ENCODE measurements at regions not wholly inside any gene's neighbourhood (a gene's known extent, or its start where the extent isn't known, plus 50 kb on each side); places are given as distances from the start of the nearest gene placed in this dataset.

DNA sequence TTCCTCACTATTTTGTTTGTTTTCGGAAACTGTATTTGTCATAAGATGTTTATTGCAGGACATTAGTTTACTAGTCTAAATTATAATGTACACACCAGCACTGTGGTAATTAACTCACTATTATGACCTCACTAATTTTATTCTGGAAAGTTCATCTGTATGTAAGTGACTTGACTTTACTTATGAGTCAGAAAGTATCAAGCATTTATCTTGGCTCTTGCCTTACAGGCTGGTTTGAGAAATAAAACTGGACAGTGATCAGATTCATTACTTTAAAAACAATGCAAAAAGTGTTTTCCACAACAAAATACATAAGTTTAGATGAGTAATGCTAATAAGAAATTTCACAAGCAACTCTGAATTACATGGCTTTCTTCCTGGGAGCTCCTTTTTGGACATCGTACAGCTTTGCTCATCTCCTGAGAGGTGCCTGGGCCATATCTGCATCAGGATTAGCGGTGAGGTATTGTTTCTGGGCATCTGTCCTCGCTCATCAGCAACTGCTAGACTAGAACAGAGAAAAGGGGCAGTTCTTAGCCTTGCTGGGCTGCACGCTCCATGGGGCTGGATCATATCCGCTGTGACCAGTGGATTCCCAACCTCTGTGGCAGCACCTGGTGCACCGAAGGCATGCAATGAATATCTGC, 179.8 kb downstream of the SOD2 start:
- H3K27me3 ChIP-seq = peaks cover 4% of the 10 kb centered on the region
- H3K27ac ChIP-seq = no peak overlapping the region
- ATAC-seq (no peak), DNase-seq (no peak)
- TF ChIP-seq, protein P1, sequence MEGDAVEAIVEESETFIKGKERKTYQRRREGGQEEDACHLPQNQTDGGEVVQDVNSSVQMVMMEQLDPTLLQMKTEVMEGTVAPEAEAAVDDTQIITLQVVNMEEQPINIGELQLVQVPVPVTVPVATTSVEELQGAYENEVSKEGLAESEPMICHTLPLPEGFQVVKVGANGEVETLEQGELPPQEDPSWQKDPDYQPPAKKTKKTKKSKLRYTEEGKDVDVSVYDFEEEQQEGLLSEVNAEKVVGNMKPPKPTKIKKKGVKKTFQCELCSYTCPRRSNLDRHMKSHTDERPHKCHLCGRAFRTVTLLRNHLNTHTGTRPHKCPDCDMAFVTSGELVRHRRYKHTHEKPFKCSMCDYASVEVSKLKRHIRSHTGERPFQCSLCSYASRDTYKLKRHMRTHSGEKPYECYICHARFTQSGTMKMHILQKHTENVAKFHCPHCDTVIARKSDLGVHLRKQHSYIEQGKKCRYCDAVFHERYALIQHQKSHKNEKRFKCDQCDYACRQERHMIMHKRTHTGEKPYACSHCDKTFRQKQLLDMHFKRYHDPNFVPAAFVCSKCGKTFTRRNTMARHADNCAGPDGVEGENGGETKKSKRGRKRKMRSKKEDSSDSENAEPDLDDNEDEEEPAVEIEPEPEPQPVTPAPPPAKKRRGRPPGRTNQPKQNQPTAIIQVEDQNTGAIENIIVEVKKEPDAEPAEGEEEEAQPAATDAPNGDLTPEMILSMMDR (IDR thresholded peaks at IDR 0.05) = no peak
- no peaks in the 10 kb centered on the region for H3K36me3 ChIP-seq
- intact Hi-C loops (cut with DNase I) = no loop called here
- no peak overlapping the region for H3K4me3 ChIP-seq
- peaks cover 9% of the 10 kb centered on the region for H3K9me3 ChIP-seq
- H3K4me1 ChIP-seq = no peaks in the 10 kb centered on the region

GRCh38 chr6:159512571-159512970, 180.5 kb downstream of the SOD2 start:
- no peak overlapping the region for H3K4me3 ChIP-seq
- DNase-seq = no peak
- TF ChIP-seq, protein P1 (IDR thresholded peaks at IDR 0.05) = no peak
- H3K4me1 ChIP-seq = no peaks in the 10 kb centered on the region
- peaks cover 4% of the 10 kb centered on the region for H3K27me3 ChIP-seq
- peaks cover 9% of the 10 kb centered on the region for H3K9me3 ChIP-seq
- ATAC-seq = peak; percentile 73
- no peak overlapping the region for H3K27ac ChIP-seq
- intact Hi-C loops (cut with DNase I) = no loop called here
- no peaks in the 10 kb centered on the region for H3K36me3 ChIP-seq

GRCh38 chr6:159512104-159512503, 180.9 kb downstream of the SOD2 start:
- TF ChIP-seq, protein P1 (IDR thresholded peaks at IDR 0.05) = no peak
- intact Hi-C loops (cut with DNase I) = no loop called here
- Histone ChIP-seq H3K4me3 (no peak overlapping the region), H3K4me1 (no peaks in the 10 kb centered on the region), H3K27me3 (peaks cover 4% of the 10 kb centered on the region), H3K9me3 (peaks cover 9% of the 10 kb centered on the region), H3K27ac (no peak overlapping the region), H3K36me3 (no peaks in the 10 kb centered on the region)
- ATAC-seq (no peak), DNase-seq (no peak)

DNA sequence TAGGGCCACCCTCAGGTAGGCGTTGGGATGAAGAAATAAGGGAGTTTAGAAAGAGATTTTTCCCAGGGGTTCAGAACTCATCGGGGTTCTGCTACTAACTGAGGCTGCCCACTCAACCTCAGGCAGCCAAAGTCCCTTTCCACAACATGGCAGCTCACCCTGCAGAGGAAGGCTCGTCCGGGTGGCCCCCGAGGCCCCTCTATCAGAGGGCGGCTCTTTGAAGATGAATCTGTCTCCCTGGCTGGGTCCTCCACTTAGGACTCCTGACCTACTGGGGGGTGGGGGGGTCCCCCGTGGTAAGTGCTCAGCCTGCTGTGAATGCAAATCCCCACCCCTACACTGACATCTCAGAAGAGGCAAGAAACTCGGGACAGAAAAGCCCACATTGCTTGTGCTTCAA, 182.9 kb downstream of the SOD2 start:
- TF ChIP-seq, protein P1 (IDR thresholded peaks at IDR 0.05) = no peak
- intact Hi-C loops (cut with DNase I) = no loop called here
- Histone ChIP-seq H3K4me1 (no peaks in the 10 kb centered on the region), H3K9me3 (no peaks in the 10 kb centered on the region), H3K27ac (no peak overlapping the region), H3K36me3 (no peaks in the 10 kb centered on the region), H3K4me3 (no peak overlapping the region), H3K27me3 (peaks cover 4% of the 10 kb centered on the region)
- DNase-seq (no peak), ATAC-seq (no peak)

GRCh38 chr6:159508931-159509330, 184.1 kb downstream of the SOD2 start:
- Histone ChIP-seq H3K36me3 (no peaks in the 10 kb centered on the region), H3K27me3 (peaks cover 4% of the 10 kb centered on the region), H3K9me3 (no peaks in the 10 kb centered on the region), H3K4me1 (no peaks in the 10 kb centered on the region), H3K27ac (no peak overlapping the region), H3K4me3 (no peak overlapping the region)
- intact Hi-C loops (cut with DNase I) = no loop called here
- DNase-seq (no peak), ATAC-seq (no peak)
- TF ChIP-seq, protein P1 (IDR thresholded peaks at IDR 0.05) = no peak

DNA sequence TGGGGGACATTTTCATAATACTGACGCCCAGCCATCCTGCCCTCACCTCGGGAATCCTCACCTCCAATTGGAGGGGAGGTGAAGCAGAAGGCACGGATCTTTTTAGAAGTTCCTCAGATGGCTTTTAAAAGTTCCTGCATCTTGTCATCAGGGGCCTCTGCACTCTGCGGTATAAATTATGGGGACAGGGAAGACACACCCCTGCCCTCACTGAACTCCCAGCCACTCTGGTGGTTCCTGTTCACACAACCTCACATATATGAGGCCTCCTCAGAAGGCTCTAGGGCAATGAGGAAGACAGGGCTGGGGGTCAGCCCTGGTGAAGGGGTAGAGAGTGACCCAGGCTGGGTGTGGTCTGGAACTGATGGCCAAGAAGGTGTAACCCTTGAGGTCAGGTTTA, 187.0 kb downstream of the SOD2 start:
- TF ChIP-seq, protein P1 (IDR thresholded peaks at IDR 0.05) = no peak
- Histone ChIP-seq H3K36me3 (no peaks in the 10 kb centered on the region), H3K4me1 (no peaks in the 10 kb centered on the region), H3K4me3 (no peak overlapping the region), H3K27ac (no peak overlapping the region), H3K9me3 (no peaks in the 10 kb centered on the region), H3K27me3 (peaks cover 4% of the 10 kb centered on the region)
- no peak for DNase-seq
- no peak for ATAC-seq
- intact Hi-C loops (cut with DNase I) = no loop called here

Data from upper lobe of right lung (tissue), 1 donor.